ENCODE measurements at regions not wholly inside any gene's neighbourhood (a gene's known extent, or its start where the extent isn't known, plus 50 kb on each side); places are given as distances from the start of the nearest gene placed in this dataset.

DNA sequence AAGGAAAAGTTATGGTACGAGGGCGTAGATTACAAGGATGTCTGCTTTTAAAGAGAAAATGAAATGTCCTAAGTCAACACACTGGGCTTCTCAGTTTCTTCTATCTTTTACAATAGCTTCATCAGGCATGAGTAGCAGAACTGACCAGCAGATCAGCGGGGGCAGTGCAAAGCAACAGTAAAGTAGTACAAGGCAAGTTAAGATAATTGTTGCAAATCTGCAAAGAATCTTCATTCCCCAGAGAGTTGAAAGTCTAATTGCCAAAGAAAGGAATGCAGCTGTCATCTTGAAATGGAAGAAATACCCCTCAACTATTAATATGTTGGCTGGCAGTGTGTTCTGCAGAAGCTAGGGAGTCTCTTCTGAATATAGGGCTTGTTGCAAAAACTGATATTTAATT lies 60.2 kb upstream of the SLC39A10 start:
- TF ChIP-seq CTCF (IDR thresholded peaks at IDR 0.05) (no peak), POLR2A (IDR thresholded peaks at IDR 0.05) (no peak)

Measured in lower leg skin (tissue), 3 donors.